ENCODE measurements at regions not wholly inside any gene's neighbourhood (a gene's known extent, or its start where the extent isn't known, plus 50 kb on each side); places are given as distances from the start of the nearest gene placed in this dataset.
"Not testable (repeated sequence)": the region's sequence is repeated elsewhere in the genome, so short reads cannot be mapped to it uniquely, and the experiment has no call there.

- no peak for DNase-seq
These were observed 199.8 kb upstream of the FAT3 start for GRCh38 chr11:92024788-92025187.

- DNase-seq, result no peak
These were observed 202.1 kb upstream of the FAT3 start for GRCh38 chr11:92022499-92022898.

- no peak for DNase-seq
These were observed 206.3 kb upstream of the FAT3 start for GRCh38 chr11:92018332-92018731.

GRCh38 chr11:92008249-92008648, 216.4 kb upstream of the FAT3 start:
- no peak for DNase-seq

GRCh38 chr11:92002568-92002967, 222.1 kb upstream of the FAT3 start:
- DNase-seq, result no peak

GRCh38 chr11:91998481-91998880, 226.1 kb upstream of the FAT3 start:
- DNase-seq, result no peak

- DNase-seq, result no peak
These were observed 227.4 kb upstream of the FAT3 start for GRCh38 chr11:91997226-91997625.

GRCh38 chr11:91996526-91996925, 228.1 kb upstream of the FAT3 start:
- no peak for DNase-seq

GRCh38 chr11:91988443-91988842, 236.2 kb upstream of the FAT3 start:
- DNase-seq, result not testable (repeated sequence)

- DNase-seq, result no peak
These were observed 238.4 kb upstream of the FAT3 start for GRCh38 chr11:91986218-91986617.

- DNase-seq, result no peak
These were observed 240.5 kb upstream of the FAT3 start for GRCh38 chr11:91984033-91984584.

- DNase-seq, result peak; percentile 96
These were observed 242.6 kb upstream of the FAT3 start for GRCh38 chr11:91981995-91982394.

GRCh38 chr11:91979775-91980174, 244.8 kb upstream of the FAT3 start:
- no peak for DNase-seq

- peak; percentile 67 for DNase-seq
These were observed 245.9 kb upstream of the FAT3 start for GRCh38 chr11:91978747-91979146.

- no peak for DNase-seq
These were observed 251.9 kb upstream of the FAT3 start for GRCh38 chr11:91972665-91973266.

GRCh38 chr11:91970624-91971023, 254.0 kb upstream of the FAT3 start:
- no peak for DNase-seq

GRCh38 chr11:91969486-91969885, 255.1 kb upstream of the FAT3 start:
- DNase-seq, result no peak

GRCh38 chr11:91967691-91968045, 256.9 kb upstream of the FAT3 start:
- no peak for DNase-seq

GRCh38 chr11:91967026-91967690, 257.5 kb upstream of the FAT3 start:
- no peak for DNase-seq

GRCh38 chr11:91966368-91966767, 258.2 kb upstream of the FAT3 start:
- no peak for DNase-seq

- no peak for DNase-seq
These were observed 263.8 kb upstream of the FAT3 start for GRCh38 chr11:91960770-91961169.

GRCh38 chr11:91959411-91959810, 265.2 kb upstream of the FAT3 start:
- no peak for DNase-seq

- DNase-seq, result no peak
These were observed 267.9 kb upstream of the FAT3 start for GRCh38 chr11:91956711-91957110.

GRCh38 chr11:91955206-91955605, 269.4 kb upstream of the FAT3 start:
- no peak for DNase-seq

GRCh38 chr11:91952056-91952455, 272.6 kb upstream of the FAT3 start:
- no peak for DNase-seq

All from EL (cell line).